ENCODE measurements at regions not wholly inside any gene's neighbourhood (a gene's known extent, or its start where the extent isn't known, plus 50 kb on each side); places are given as distances from the start of the nearest gene placed in this dataset.
A peak's percentile ranks its signal among the peaks of the same experiment; 100 is the strongest.

DNA sequence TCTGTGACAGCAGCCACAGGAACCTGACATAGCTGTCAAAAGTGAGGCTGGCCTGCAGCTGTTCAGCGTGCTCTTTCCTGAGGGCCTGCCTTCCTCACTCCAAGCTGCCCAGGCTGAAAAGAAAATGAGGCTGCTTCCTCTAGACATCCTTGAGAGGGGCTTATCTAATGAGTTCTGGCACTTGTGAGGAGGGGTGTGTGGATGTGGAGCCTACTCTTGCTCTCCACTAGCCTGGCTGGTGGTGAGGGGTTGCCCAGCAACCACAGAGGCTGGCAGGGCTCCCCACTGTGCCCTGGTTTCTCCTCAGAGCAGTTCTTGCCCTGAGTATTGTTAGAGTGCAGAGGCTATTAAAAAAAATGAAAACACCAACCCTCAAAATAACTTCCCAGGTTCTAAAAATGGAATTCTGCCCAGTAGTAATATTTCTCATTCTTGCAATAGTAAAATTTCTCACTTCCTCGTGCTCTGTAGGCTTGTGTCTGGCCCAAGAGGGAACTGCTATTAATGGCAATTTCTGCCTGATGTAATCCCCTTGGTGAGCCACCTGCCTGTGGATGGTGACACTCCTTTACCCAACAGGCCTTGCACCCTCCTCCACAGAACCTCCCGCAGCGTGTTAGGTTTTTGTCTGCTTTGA lies 52.6 kb upstream of the EPS8L3 start:
- Histone ChIP-seq H3K4me2 (ENCODE audit: low read length) (peak overlapping the region; percentile 72), H4K20me1 (ENCODE audit: insufficient read depth, low read length) (no peaks in the 10 kb centered on the region), H3K4me1 (ENCODE audit: low read length) (peaks cover 24% of the 10 kb centered on the region), H3K9me3 (ENCODE audit: insufficient read depth, low read length) (0 out of 2 replicates have a peak, but pooled peaks cover 4% of the 10 kb centered on the region), H3K4me3 (ENCODE audit: low read length) (peak overlapping the region; percentile 52), H2AFZ (ENCODE audit: low read depth, low read length) (no peak overlapping the region), H3K27me3 (ENCODE audit: low read depth, low read length) (peaks cover 11% of the 10 kb centered on the region), H3K27ac (ENCODE audit: low read length) (peak overlapping the region; percentile 50), H3K9ac (ENCODE audit: low read length) (no peak overlapping the region), H3K36me3 (replicated peaks; ENCODE audit: low read depth, low read length) (no peaks in the 10 kb centered on the region), H3K79me2 (ENCODE audit: low read length) (no peaks in the 10 kb centered on the region)
- TF ChIP-seq EZH2phosphoT487 (IDR thresholded peaks at IDR 0.05; ENCODE audit: low read depth) = no peak

DNA sequence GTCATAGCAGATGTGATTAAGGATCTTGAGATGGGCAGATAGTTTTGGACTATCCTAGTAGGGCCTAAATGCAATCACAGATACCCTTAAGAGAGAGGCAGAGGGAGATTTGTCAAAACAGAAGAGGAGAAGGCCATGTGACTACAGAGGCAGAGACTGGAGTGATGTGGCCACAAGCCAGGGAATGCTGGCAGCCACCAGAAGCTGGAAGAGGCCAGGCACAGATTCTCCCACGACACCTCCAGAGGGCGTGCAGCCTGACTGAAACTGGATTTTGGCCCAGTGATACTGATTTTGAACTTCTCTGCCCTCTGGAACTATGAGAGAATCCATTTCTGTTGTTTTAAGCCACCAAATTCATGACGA lies 52.1 kb upstream of the EPS8L3 start:
- Histone ChIP-seq H3K4me1 (ENCODE audit: low read length) (peaks cover 24% of the 10 kb centered on the region), H4K20me1 (ENCODE audit: insufficient read depth, low read length) (no peaks in the 10 kb centered on the region), H3K27ac (ENCODE audit: low read length) (peak overlapping the region; percentile 50), H3K27me3 (ENCODE audit: low read depth, low read length) (peaks cover 11% of the 10 kb centered on the region), H3K9me3 (ENCODE audit: insufficient read depth, low read length) (0 out of 2 replicates have a peak, but pooled peaks cover 4% of the 10 kb centered on the region), H3K36me3 (replicated peaks; ENCODE audit: low read depth, low read length) (no peaks in the 10 kb centered on the region), H3K9ac (ENCODE audit: low read length) (no peak overlapping the region), H2AFZ (ENCODE audit: low read depth, low read length) (no peak overlapping the region), H3K79me2 (ENCODE audit: low read length) (no peaks in the 10 kb centered on the region), H3K4me3 (ENCODE audit: low read length) (peak overlapping the region; percentile 52), H3K4me2 (ENCODE audit: low read length) (peak overlapping the region; percentile 72)
- TF ChIP-seq, protein P1, sequence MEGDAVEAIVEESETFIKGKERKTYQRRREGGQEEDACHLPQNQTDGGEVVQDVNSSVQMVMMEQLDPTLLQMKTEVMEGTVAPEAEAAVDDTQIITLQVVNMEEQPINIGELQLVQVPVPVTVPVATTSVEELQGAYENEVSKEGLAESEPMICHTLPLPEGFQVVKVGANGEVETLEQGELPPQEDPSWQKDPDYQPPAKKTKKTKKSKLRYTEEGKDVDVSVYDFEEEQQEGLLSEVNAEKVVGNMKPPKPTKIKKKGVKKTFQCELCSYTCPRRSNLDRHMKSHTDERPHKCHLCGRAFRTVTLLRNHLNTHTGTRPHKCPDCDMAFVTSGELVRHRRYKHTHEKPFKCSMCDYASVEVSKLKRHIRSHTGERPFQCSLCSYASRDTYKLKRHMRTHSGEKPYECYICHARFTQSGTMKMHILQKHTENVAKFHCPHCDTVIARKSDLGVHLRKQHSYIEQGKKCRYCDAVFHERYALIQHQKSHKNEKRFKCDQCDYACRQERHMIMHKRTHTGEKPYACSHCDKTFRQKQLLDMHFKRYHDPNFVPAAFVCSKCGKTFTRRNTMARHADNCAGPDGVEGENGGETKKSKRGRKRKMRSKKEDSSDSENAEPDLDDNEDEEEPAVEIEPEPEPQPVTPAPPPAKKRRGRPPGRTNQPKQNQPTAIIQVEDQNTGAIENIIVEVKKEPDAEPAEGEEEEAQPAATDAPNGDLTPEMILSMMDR (IDR thresholded peaks at IDR 0.05; ENCODE audit: low read depth, low read length) = no peak
- no peak for TF ChIP-seq EZH2phosphoT487 (IDR thresholded peaks at IDR 0.05; ENCODE audit: low read depth)

DNA sequence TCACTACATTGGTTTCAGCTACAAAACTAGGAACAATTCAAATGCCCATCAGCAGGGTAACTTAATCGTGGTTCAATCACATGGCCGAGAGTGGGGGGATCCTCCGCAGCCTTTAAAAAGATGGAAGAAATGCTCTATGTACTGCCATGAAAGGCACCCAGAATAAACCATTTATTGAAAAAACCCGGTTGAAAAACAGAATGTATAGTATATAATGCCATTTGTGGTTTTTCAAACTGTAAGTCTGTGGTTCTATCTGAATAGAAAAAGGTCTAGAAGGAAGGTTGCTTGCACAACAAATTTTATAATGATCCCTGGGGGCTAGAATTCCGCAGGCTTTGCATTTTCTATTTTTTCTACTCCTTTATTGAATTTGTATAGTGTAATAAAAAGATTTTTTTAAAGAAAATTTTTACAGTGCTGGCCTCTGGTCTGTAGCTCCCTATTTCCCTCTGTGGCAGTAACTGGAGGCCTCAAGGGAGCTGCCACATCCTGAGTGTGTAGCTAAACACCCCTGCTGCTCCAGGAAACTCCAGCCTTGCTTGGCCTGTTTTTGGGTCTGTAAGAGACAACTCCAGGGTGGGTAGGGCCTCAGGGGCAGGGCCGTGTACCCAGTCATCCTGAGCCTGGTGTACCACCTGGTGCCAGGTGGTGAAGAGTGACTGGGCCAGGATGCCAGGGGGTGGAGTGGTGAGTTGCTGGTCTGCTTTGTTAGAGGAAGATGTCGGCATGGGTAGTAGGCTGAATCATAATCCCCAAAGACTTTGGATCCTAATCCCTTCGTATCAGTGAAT lies 51.5 kb upstream of the EPS8L3 start:
- no peak overlapping the region for H3K4me2 ChIP-seq (ENCODE audit: low read length)
- H3K27ac ChIP-seq (ENCODE audit: low read length) = no peak overlapping the region
- peaks cover 24% of the 10 kb centered on the region for H3K4me1 ChIP-seq (ENCODE audit: low read length)

DNA sequence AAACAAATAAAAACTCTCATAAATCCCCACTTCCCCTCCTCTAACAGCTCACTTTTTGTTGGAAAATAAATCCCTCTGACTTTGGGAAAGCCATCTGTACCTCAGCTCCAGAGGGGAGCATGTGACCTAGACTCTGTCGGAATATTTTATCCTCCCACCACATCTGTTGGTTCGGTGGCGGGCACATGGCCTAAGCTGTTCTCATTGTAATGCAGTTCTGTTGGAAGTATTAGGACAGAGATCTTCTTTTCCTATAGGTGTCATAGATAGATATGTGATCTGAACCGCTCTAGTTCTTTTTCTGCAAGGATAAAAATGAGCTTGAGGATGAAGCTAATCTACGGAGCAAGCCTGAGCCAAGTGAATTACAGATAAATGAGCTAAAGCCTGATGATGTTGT lies 50.5 kb upstream of the EPS8L3 start:
- Histone ChIP-seq H3K9ac (ENCODE audit: low read length) (no peak overlapping the region), H3K4me2 (ENCODE audit: low read length) (no peak overlapping the region), H3K27me3 (ENCODE audit: low read depth, low read length) (peaks cover 11% of the 10 kb centered on the region), H3K4me1 (ENCODE audit: low read length) (peaks cover 25% of the 10 kb centered on the region), H2AFZ (ENCODE audit: low read depth, low read length) (no peak overlapping the region), H4K20me1 (ENCODE audit: insufficient read depth, low read length) (no peaks in the 10 kb centered on the region), H3K4me3 (ENCODE audit: low read length) (no peak overlapping the region), H3K9me3 (ENCODE audit: insufficient read depth, low read length) (0 out of 2 replicates have a peak, but pooled peaks cover 4% of the 10 kb centered on the region), H3K79me2 (ENCODE audit: low read length) (no peaks in the 10 kb centered on the region), H3K27ac (ENCODE audit: low read length) (no peak overlapping the region), H3K36me3 (replicated peaks; ENCODE audit: low read depth, low read length) (no peaks in the 10 kb centered on the region)
- TF ChIP-seq, protein P1 (IDR thresholded peaks at IDR 0.05; ENCODE audit: low read depth, low read length) = no peak
- TF ChIP-seq EZH2phosphoT487 (IDR thresholded peaks at IDR 0.05; ENCODE audit: low read depth) = no peak

More for the DNA sequence above, 51.5 kb upstream of the EPS8L3 start:
- no peak overlapping the region for H2AFZ ChIP-seq (ENCODE audit: low read depth, low read length)
- H4K20me1 ChIP-seq (ENCODE audit: insufficient read depth, low read length) = no peaks in the 10 kb centered on the region
- 0 out of 2 replicates have a peak, but pooled peaks cover 4% of the 10 kb centered on the region for H3K9me3 ChIP-seq (ENCODE audit: insufficient read depth, low read length)
- H3K9ac ChIP-seq (ENCODE audit: low read length) = no peak overlapping the region
- H3K4me3 ChIP-seq (ENCODE audit: low read length) = no peak overlapping the region
- no peaks in the 10 kb centered on the region for H3K79me2 ChIP-seq (ENCODE audit: low read length)
- TF ChIP-seq, protein P1 (IDR thresholded peaks at IDR 0.05; ENCODE audit: low read depth, low read length) = no peak
- TF ChIP-seq EZH2phosphoT487 (IDR thresholded peaks at IDR 0.05; ENCODE audit: low read depth) = no peak
- H3K27me3 ChIP-seq (ENCODE audit: low read depth, low read length) = peaks cover 11% of the 10 kb centered on the region
- no peaks in the 10 kb centered on the region for H3K36me3 ChIP-seq (replicated peaks; ENCODE audit: low read depth, low read length)

All from OCI-LY3 (cell line).